ENCODE measurements at regions not wholly inside any gene's neighbourhood (a gene's known extent, or its start where the extent isn't known, plus 50 kb on each side); places are given as distances from the start of the nearest gene placed in this dataset.

DNA sequence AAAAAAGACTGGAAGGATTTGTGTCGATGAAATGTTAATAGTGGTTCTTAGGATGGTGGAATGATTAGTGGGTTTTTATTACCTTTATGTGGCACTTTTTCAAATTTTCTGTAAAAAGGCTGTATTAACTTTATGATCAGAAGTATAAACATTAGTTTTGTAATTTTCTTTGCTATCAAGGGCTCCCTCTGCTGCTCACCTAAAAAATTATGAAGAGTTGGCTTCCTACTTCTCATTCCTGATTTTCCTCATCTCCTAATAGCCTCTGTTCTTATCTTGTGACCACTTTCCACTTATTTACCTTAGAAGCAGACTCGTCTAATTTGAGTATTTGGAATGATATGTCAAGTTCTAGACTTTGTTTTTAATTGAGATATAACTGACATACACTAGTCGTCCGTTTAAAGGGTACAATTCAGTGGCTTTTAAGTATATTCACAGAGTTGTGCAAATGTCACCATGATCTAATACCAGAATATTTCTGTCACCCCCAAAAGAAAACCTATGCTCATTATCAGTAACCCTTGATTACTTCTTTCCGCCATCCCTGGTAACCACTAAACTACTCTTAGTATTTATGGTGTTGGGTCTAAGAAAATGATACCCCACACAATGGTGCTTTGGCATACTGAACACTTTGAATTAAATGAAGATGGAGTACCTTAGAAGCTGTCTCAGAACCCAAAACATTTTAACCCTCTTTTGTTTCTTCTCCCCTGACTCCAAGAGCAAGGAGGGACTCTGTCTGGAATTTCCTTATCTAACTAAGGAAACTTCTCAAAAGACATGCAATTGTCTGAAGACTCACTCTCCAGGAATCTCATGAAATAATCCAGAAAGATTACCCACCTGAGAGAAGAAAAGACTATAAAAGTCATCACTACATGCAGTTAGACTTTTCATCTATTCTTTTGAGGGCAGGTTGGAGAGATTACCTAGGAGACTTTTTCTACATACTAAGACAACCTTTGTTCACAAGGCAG is 311.3 kb downstream of the DLEU7 start:
- no peak for TF ChIP-seq EP300 (IDR thresholded peaks at IDR 0.05)
- TF ChIP-seq, protein P1, sequence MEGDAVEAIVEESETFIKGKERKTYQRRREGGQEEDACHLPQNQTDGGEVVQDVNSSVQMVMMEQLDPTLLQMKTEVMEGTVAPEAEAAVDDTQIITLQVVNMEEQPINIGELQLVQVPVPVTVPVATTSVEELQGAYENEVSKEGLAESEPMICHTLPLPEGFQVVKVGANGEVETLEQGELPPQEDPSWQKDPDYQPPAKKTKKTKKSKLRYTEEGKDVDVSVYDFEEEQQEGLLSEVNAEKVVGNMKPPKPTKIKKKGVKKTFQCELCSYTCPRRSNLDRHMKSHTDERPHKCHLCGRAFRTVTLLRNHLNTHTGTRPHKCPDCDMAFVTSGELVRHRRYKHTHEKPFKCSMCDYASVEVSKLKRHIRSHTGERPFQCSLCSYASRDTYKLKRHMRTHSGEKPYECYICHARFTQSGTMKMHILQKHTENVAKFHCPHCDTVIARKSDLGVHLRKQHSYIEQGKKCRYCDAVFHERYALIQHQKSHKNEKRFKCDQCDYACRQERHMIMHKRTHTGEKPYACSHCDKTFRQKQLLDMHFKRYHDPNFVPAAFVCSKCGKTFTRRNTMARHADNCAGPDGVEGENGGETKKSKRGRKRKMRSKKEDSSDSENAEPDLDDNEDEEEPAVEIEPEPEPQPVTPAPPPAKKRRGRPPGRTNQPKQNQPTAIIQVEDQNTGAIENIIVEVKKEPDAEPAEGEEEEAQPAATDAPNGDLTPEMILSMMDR (IDR thresholded peaks at IDR 0.05) = peak; percentile 59 to 64 (median 61)
- no peak for TF ChIP-seq POLR2AphosphoS5 (IDR thresholded peaks at IDR 0.05)

All from esophagus muscularis mucosa (tissue), 4 donors.